GM12891 (cell line): ENCODE measurements at regions not wholly inside any gene's neighbourhood (a gene's known extent, or its start where the extent isn't known, plus 50 kb on each side); places are given as distances from the start of the nearest gene placed in this dataset.

Source experiments
- POLR2A ChIP-seq: IDR thresholded peaks from 2 replicates; pipeline ENCODE4 v1.6.1; 2011; ENCODE audit warnings: low read depth, low read length, control low read depth
- TAF1 ChIP-seq: IDR thresholded peaks from 2 replicates; pipeline ENCODE4 v1.6.1; 2011; ENCODE audit warnings: low read depth, low read length, control low read depth

GRCh38 chr13:79765331-79765730, 284.4 kb downstream of the NDFIP2 start:
- TF ChIP-seq TAF1 = no peak
- TF ChIP-seq POLR2A = no peak
